ENCODE measurements at regions not wholly inside any gene's neighbourhood (a gene's known extent, or its start where the extent isn't known, plus 50 kb on each side); places are given as distances from the start of the nearest gene placed in this dataset.

- TF ChIP-seq CTCF (IDR thresholded peaks at IDR 0.05), result no peak
- no peak for TF ChIP-seq POLR2A (IDR thresholded peaks at IDR 0.05)
Measured at GRCh38 chr14:66377574-66377973, 108.6 kb upstream of the CCDC196 start.
